Epidermal melanocyte (primary cell): ENCODE measurements at regions not wholly inside any gene's neighbourhood (a gene's known extent, or its start where the extent isn't known, plus 50 kb on each side); places are given as distances from the start of the nearest gene placed in this dataset.
"Not testable (repeated sequence)": the region's sequence is repeated elsewhere in the genome, so short reads cannot be mapped to it uniquely, and the experiment has no call there.

ENCODE experiments used
- DNase-seq: peaks from one replicate; pipeline ENCODE4 v3.0.0; 2011; ENCODE audit warnings: low spot score; ENCODE audit not compliant: insufficient read length

DNA sequence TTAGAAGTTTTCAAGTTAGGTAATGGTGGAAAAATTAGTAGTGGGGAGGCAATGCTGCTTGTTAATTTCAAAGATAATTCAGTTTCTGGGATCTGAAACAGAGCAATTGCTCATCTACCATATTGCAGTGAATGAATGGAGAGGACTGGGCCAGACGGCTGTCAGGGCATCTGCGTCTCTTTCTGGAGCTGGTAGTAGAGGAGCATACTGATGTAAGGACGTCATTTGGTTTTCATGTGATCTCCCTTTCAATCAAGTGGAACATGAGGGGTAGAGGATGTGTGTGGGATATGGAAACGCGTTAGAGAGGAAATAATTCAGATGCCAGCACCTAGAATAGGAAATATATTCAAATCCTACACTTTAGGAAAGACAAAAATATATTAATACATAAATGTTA lies 490.3 kb downstream of the ADCYAP1 start:
- no peak for DNase-seq

DNA sequence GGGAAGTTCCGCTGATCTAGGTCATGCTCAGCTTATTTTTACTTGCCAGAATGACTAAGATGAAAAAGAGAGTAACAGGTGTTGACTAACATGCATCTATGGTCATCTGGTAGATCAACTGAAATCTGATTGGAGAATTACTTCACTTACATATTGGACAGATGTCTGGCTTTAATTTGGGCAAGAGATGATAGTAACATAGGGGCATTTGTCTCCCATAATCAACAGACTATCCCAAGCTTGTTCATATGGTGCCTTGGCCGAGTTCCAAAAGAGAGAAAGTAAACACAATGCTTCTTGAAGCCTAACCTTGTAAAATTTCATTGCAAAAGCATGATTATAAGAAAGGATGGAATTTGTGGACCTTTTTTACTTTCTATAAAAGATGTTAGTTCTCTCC lies 503.7 kb downstream of the ADCYAP1 start:
- no peak for DNase-seq

GRCh38 chr18:1412655-1413322 lies 508.1 kb downstream of the ADCYAP1 start:
- no peak for DNase-seq

DNA sequence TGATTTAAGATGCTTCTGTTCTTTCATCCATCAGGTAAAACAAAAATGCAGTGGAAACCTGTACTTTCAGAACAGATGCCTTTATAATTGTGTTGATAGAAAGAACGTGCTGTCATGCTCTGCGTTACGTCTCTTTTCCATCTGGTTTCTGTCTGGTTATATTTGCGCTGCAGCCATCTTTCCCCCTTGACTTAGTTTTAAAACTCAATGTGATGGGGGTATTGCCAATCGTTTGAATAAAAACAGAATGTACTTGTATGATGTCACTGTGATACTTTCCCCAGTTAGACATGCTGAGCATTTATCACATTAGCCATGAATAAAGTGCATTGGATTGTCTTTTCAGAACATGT lies 508.6 kb downstream of the ADCYAP1 start:
- no peak for DNase-seq

DNA sequence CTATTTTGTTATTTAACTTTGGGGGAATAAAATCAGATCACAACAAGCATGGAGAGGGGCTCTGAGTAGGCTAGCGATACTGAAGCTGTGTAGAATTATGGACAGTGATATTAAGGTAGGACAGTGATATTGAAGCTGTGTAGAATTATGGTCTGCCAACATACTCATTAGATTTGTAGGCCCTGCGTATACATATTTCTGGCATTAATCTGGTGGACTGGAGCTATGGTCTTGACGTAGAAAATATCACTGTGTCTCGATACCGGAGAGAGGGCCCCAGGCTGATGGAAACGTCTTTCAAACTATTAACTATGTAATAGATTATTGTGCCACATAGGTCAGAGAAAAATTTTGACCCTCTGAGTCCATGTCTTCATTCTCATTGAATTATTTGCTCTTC lies 511.4 kb downstream of the ADCYAP1 start:
- no peak for DNase-seq

GRCh38 chr18:1421502-1421901 lies 516.8 kb downstream of the ADCYAP1 start:
- DNase-seq = no peak

DNA sequence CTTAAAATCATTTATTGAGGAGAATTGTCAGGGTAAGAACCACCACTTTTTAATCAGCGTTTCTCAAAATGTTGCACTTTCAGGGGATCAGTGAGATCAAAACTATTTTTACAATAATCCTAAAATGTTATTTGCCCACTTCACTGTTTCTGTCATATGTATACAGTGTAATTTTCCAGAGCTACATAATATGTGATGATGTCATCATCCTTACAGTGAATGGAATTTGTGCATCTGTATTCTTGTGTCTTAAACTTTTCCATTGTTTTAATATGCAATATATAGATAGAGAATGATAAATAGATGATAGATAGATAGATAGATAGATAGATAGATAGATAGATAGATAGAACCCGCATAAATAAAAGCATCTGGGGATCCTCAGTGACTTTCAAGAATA lies 518.0 kb downstream of the ADCYAP1 start:
- no peak for DNase-seq

GRCh38 chr18:1425679-1426078 lies 521.0 kb downstream of the ADCYAP1 start:
- no peak for DNase-seq

- no peak for DNase-seq
Measured at GRCh38 chr18:1435487-1435886, 530.8 kb downstream of the ADCYAP1 start.

GRCh38 chr18:1436199-1436598 lies 531.5 kb downstream of the ADCYAP1 start:
- no peak for DNase-seq

- DNase-seq = no peak
Measured at GRCh38 chr18:1438458-1438910, 533.8 kb downstream of the ADCYAP1 start.

- DNase-seq = no peak
Measured at GRCh38 chr18:1438967-1439366, 534.3 kb downstream of the ADCYAP1 start.

- not testable (repeated sequence) for DNase-seq
Measured at GRCh38 chr18:1444062-1444461, 539.4 kb downstream of the ADCYAP1 start.

DNA sequence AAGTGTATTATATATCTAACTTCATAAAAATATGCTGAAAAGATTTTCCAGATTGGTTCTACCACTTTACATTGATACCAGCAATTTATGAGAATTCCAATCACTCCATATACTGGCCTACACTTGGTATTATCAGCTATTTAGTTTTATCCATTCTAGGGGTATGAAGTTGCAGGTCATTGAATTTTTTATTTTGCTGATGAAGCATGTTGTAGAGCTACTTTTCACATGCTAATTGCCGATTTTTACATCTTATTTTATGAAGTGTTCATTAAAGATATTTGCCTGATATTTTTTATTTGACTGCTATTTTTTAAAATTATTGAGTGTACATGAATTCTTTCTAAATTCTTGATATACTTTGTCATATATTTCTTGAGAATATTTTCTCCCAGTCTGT lies 542.1 kb downstream of the ADCYAP1 start:
- DNase-seq = no peak

DNA sequence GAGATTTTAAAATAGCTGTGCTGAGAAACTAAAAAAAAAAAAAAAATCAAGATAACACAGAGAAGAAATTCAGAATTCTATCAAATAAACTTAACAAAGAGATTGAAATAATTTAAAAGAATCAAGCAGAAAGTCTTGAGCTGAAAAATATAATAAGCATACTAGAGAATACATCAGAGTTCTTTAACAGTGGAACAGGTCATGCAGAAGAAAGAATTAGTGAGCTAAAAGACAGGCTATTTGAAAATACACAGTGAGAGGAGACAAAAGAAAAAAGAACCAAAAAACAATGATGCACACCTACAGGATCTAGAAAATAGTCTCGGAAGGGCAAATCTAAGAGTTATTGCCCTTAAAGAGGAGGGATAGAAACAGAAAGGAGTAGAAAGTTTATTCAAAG lies 548.1 kb downstream of the ADCYAP1 start:
- DNase-seq = no peak

DNA sequence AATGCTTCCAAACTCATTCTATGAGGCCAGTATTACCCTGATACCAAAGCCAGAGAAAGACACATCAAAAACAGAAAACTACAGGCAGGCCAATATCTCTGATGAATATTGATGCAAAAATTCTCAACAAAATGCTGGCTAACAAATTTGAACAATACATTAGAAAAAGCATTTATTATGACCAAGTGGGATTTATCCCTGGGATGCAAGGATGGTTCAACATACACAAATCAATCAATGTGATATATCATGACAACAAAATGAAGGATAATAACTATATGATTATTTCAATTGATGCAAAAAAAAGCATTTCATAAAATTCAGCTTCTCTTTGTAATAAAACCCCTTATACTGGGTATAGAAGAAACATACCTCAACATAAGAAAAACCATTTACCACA lies 550.9 kb downstream of the ADCYAP1 start:
- no peak for DNase-seq

- no peak for DNase-seq
Measured at GRCh38 chr18:1458547-1458946, 553.9 kb downstream of the ADCYAP1 start.

DNA sequence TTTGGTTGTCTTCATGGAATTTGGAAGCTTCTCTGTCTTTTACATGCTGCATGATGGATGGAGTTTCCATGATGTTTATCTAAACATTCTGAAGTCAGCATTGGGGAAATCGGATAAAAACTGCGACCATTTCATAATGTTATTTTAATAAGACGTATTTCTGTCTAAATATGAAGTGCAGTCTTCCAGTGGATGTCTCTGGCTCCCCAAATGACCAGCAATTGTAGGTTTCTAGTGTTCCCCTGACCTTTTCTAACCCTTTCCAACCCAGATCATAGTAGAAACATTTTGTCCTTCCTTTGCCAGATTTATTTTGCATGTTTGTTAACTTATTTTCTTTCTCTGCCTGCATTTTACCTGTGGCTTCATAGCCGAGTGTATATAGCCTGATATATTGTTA lies 559.3 kb downstream of the ADCYAP1 start:
- DNase-seq = no peak

- no peak for DNase-seq
Measured at GRCh38 chr18:1464444-1465217, 560.0 kb downstream of the ADCYAP1 start.

GRCh38 chr18:1466035-1466434 lies 561.4 kb downstream of the ADCYAP1 start:
- DNase-seq = no peak

DNA sequence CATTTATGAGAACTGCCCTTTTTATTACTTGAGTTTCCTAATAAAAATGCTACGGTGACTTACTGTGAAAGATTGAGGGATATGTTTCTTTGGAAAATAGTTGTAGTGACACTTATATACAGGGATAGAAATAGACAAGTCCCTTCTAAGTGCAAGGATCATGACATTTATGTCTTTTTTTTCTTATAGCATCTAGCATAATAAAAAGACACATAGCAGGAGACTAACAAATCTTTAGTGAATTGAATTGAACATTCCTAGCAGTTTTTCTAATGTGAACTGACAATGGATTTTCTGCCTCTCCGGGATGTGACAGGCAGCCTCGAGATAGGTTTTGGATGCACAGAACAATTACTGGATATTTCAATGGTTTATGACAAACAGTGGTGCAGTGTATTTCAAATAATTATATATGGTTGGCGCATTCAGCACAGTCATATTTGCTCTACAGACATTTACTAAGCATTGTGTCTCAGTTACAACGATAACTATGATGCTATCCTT lies 562.8 kb downstream of the ADCYAP1 start:
- no peak for DNase-seq

- no peak for DNase-seq
Measured at GRCh38 chr18:1468550-1468949, 563.9 kb downstream of the ADCYAP1 start.

DNA sequence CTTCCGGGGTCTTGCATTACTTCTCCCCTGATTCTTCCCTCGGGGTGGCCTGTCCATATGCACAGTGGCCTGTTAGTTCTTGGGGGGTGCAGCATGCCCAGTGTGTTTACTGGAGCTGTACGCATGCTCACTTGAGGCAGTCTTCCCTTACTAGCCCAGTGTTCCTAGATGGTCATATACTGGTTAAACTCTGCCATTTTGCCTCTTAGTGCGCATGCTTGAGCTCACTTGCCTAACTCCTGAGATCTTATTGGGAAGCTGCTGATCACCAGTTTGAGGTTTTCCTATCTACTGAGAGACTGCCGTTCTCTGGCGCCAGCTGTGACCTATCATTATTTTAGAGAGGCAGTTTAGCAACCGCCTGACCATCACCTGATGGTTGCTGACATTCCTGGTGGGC lies 571.2 kb downstream of the ADCYAP1 start:
- DNase-seq = no peak
